Lower leg skin (tissue), 3 donors: ENCODE measurements at regions not wholly inside any gene's neighbourhood (a gene's known extent, or its start where the extent isn't known, plus 50 kb on each side); places are given as distances from the start of the nearest gene placed in this dataset.

Experiments used
- CTCF ChIP-seq, 3 donors: fragments of 450-650 bp; IDR thresholded peaks; one replicate each; pipeline ENCODE4 v1.5.1; 2016; ENCODE audit warnings: antibody characterized with exemption in 3 of 3, mild to moderate bottlenecking in 3 of 3, moderate library complexity in 2 of 3
- POLR2A ChIP-seq, 2 donors: fragments of 450-650 bp; IDR thresholded peaks; one replicate each; pipeline ENCODE4 v1.6.1; 2016 to 2017; ENCODE audit warnings: antibody characterized with exemption in 2 of 2, mild to moderate bottlenecking in 1 of 2, moderate library complexity in 1 of 2

- no peak for TF ChIP-seq POLR2A (IDR thresholded peaks at IDR 0.05)
- TF ChIP-seq CTCF (IDR thresholded peaks at IDR 0.05) = no peak
Measured at GRCh38 chr5:91521334-91521733, 138.2 kb upstream of the ARRDC3 start.
